Right lobe of liver (tissue), 6 donors: ENCODE measurements at regions not wholly inside any gene's neighbourhood (a gene's known extent, or its start where the extent isn't known, plus 50 kb on each side); places are given as distances from the start of the nearest gene placed in this dataset.

Experiments used
- ATAC-seq, 4 donors: fragments of 200-7000 bp; cut with Tn5 transposase; one replicate each; pipeline ENCODE4 v1.9.1; 2020; ENCODE audit warnings: mild to moderate bottlenecking in 4 of 4, moderate library complexity in 4 of 4
- DNase-seq, 3 donors: peaks; one replicate each; pipeline ENCODE4 v3.0.0-alpha.2; 2020
- H3K27ac ChIP-seq, 3 donors: fragments of 200-600 bp; one replicate each; pipeline ENCODE4 v1.8.0; 2022
- H3K27me3 ChIP-seq, 2 donors: fragments of 200-600 bp; one replicate each; pipeline ENCODE4 v1.8.0; 2022
- H3K36me3 ChIP-seq, 4 donors: fragments of 200-600 bp; sonication (generic) in 1 of 4; one replicate each; pipeline versions ENCODE4 v1.5.1 to v1.8.0; 2017 to 2022; ENCODE audit warnings: control low read depth in 1 of 4
- H3K4me1 ChIP-seq, 4 donors: fragments of 200-600 bp; sonication (generic) in 1 of 4; one replicate each; pipeline versions ENCODE4 v1.5.1 to v1.8.0; 2017 to 2022; ENCODE audit warnings: control low read depth in 1 of 4
- H3K4me3 ChIP-seq, 3 donors: fragments of 200-600 bp; one replicate each; pipeline ENCODE4 v1.8.0; 2022
- H3K9me3 ChIP-seq, 4 donors: fragments of 200-600 bp; sonication (generic) in 1 of 4; one replicate each; pipeline versions ENCODE4 v1.5.1 to v1.8.0; 2017 to 2022; ENCODE audit warnings: control low read depth in 1 of 4
- POLR2A ChIP-seq: fragments of 450-650 bp; IDR thresholded peaks from one replicate; pipeline ENCODE4 v1.6.1; 2017; ENCODE audit warnings: antibody characterized with exemption, mild to moderate bottlenecking
- WGBS: methylation state at CpG from one replicate; pipeline ENCODE4 v1.1.6; 2018; ENCODE audit warnings: low coverage, low lambda C conversion rate; ENCODE audit not compliant: insufficient coverage; ENCODE audit errors: missing lambda C conversion rate; 5-methylcytosine and 5-hydroxymethylcytosine counted together
- intact Hi-C, 2 donors: fragments of 100-400 bp; cut with DNase I; formaldehyde crosslinking; loops; one replicate each; pipeline versions ENCODE4 v1.11.2 to v1.14.1; 2022
- TF ChIP-seq, protein P1 (sequence below), 4 donors: fragments of 200-600 bp in 3 of 4; fragments of 450-650 bp in 1 of 4; IDR thresholded peaks; one replicate each; pipeline versions ENCODE4 v1.5.1 to v1.8.0; 2016 to 2022; ENCODE audit warnings: antibody characterized with exemption in 4 of 4, mild to moderate bottlenecking in 2 of 4
- donor health status: DM: no; HTN: yes; CAD: no.
- donor health status: DM: no; HTN: no; CAD: no.
- donor health status: DM: no; HTN: no; CAD: no.
- donor health status: DM: no; HTN: yes; CAD: no.
- donor health status: DM: no; HTN: yes; CAD: no.

DNA sequence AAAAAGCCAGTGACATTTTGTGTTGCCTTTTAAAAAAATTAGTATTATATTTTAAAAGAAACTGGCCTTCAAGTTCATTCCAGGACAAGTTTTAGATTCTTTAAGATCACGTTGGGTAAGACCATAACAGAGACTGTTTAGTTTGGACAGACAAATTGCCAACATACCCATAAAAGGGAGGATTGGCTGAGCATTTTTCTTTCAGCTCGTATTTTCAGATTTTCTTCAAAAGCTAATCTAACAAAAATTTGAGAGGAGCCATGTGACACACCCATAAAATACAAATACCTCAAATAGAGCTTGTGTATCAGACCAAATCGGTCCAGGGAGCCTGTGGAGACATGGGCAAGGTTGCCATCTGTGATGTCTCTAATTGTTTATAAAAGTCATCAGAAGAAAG lies 74.6 kb upstream of the C1QTNF7 start:
- no peak overlapping the region for H3K27ac ChIP-seq
- no peaks in the 10 kb centered on the region for H3K36me3 ChIP-seq
- TF ChIP-seq, protein P1, sequence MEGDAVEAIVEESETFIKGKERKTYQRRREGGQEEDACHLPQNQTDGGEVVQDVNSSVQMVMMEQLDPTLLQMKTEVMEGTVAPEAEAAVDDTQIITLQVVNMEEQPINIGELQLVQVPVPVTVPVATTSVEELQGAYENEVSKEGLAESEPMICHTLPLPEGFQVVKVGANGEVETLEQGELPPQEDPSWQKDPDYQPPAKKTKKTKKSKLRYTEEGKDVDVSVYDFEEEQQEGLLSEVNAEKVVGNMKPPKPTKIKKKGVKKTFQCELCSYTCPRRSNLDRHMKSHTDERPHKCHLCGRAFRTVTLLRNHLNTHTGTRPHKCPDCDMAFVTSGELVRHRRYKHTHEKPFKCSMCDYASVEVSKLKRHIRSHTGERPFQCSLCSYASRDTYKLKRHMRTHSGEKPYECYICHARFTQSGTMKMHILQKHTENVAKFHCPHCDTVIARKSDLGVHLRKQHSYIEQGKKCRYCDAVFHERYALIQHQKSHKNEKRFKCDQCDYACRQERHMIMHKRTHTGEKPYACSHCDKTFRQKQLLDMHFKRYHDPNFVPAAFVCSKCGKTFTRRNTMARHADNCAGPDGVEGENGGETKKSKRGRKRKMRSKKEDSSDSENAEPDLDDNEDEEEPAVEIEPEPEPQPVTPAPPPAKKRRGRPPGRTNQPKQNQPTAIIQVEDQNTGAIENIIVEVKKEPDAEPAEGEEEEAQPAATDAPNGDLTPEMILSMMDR (IDR thresholded peaks at IDR 0.05) = no peak
- TF ChIP-seq POLR2A = no peak
- no peaks in the 10 kb centered on the region for H3K27me3 ChIP-seq
- intact Hi-C loops = no loop called here
- H3K4me3 ChIP-seq = no peak overlapping the region
- H3K9me3 ChIP-seq = no peaks in the 10 kb centered on the region
- DNase-seq (no peak), ATAC-seq (no peak)
- H3K4me1 ChIP-seq = no peaks in the 10 kb centered on the region
- WGBS = 59% methylated on average over 3 of the region's 3 CpGs

DNA sequence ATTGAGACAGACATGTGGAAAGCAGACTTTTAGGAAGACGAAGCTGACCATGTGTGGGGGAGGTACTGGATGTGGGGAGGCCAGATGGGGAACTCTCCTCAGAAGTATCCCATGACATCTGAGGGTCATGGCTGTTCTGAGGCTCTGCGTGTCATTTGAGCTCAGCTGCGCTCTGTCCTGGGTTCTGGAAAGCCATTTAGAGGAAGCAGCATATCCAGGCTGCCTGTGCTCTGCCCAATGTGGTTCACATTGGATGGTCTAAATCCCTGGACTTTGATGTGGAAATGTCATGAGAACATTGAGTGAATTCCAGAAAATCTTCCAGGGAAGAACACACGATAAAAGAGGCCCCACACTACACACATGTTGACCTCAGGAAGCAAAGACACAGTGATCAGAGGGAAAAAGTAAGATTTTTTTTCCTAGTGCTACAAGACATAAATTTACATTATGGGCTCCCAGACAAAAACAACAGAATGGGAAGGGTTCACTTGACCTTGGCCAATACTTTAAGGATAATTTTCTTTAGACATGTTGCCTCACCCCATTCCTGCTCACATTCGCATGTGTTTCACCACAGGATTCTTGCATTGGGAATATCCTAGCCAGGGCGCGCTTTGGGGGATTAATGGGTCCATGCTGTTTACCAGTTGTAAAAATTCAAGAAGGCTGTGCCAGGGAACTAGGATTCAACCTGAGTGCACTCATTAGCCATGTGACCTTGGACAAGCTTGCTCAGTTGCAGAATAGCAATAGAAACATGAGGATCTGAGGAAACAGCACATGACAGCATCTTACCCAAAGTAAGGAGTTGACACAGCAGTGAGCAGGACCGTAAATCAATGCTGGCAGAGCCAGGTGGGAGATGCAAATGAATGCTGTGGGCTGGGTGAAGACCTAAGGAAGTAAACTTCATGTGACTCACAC lies 73.2 kb upstream of the C1QTNF7 start:
- no peaks in the 10 kb centered on the region for H3K9me3 ChIP-seq
- no peaks in the 10 kb centered on the region for H3K4me1 ChIP-seq
- DNase-seq (no peak), ATAC-seq (no peak)
- no peak overlapping the region for H3K4me3 ChIP-seq
- TF ChIP-seq, protein P1 (IDR thresholded peaks at IDR 0.05) = no peak
- TF ChIP-seq POLR2A = no peak
- H3K27me3 ChIP-seq = no peaks in the 10 kb centered on the region
- H3K27ac ChIP-seq = no peak overlapping the region
- H3K36me3 ChIP-seq = no peaks in the 10 kb centered on the region
- intact Hi-C loops = no loop called here
- WGBS = 67% methylated on average over 8 of the region's 8 CpGs

DNA sequence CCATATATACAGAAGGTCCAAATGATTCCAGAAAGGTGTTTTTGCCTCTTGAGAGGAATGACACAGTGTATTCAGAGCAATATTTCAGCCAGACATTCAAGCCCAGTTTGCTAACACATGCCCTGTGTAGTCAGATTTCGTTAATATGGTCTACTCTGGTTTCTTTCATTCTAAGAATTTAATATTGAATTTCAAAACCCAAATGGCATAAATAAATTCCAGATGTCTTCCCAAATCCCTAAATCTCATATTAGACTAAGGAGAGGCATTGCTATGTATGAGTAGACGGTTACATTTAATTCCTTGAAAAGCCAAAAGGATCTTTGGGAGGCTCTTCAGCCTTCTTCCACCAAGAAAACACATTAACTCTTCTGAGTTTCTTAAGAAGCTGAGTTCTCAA lies 66.3 kb upstream of the C1QTNF7 start:
- DNase-seq (no peak), ATAC-seq (no peak)
- Histone ChIP-seq H3K27me3 (no peaks in the 10 kb centered on the region), H3K4me1 (no peaks in the 10 kb centered on the region), H3K27ac (no peak overlapping the region), H3K36me3 (no peaks in the 10 kb centered on the region), H3K4me3 (no peak overlapping the region), H3K9me3 (no peaks in the 10 kb centered on the region)
- TF ChIP-seq POLR2A = no peak
- WGBS = 79% methylated on average over 2 of the region's 2 CpGs
- intact Hi-C loops = no loop called here

- H3K4me1 ChIP-seq = no peaks in the 10 kb centered on the region
- WGBS = 16% methylated on average over 2 of the region's 2 CpGs
Measured at GRCh38 chr4:15362541-15362940, 65.3 kb upstream of the C1QTNF7 start.

GRCh38 chr4:15364183-15364582 lies 63.6 kb upstream of the C1QTNF7 start:
- intact Hi-C loops = no loop called here
- no peak for TF ChIP-seq POLR2A
- TF ChIP-seq, protein P1 (IDR thresholded peaks at IDR 0.05) = no peak
- ATAC-seq (no peak), DNase-seq (no peak)
- Histone ChIP-seq H3K4me3 (no peak overlapping the region), H3K4me1 (no peaks in the 10 kb centered on the region), H3K36me3 (no peaks in the 10 kb centered on the region), H3K27ac (no peak overlapping the region), H3K9me3 (no peaks in the 10 kb centered on the region), H3K27me3 (no peaks in the 10 kb centered on the region)

More at GRCh38 chr4:15362541-15362940, 65.3 kb upstream of the C1QTNF7 start:
- ATAC-seq (no peak), DNase-seq (no peak)
- no peak overlapping the region for H3K4me3 ChIP-seq
- no peaks in the 10 kb centered on the region for H3K36me3 ChIP-seq
- intact Hi-C loops = no loop called here
- H3K9me3 ChIP-seq = no peaks in the 10 kb centered on the region
- H3K27me3 ChIP-seq = no peaks in the 10 kb centered on the region
- H3K27ac ChIP-seq = no peak overlapping the region
- TF ChIP-seq POLR2A = no peak
- TF ChIP-seq, protein P1 (IDR thresholded peaks at IDR 0.05) = no peak
